Activated naive CD8-positive, alpha-beta T cell treated with anti-CD3 and anti-CD28 coated beads, Interleukin-2, amount 10 ng/mL, durations not matched to agents 7 days and 5 days (primary cell): ENCODE measurements at regions not wholly inside any gene's neighbourhood (a gene's known extent, or its start where the extent isn't known, plus 50 kb on each side); places are given as distances from the start of the nearest gene placed in this dataset.
"Not testable (repeated sequence)": the region's sequence is repeated elsewhere in the genome, so short reads cannot be mapped to it uniquely, and the experiment has no call there.

Experiments
- ATAC-seq: fragments of 150-1000 bp; cut with Tn5 transposase; one replicate; pipeline ENCODE4 v1.10.0; 2021; ENCODE audit warnings: low read depth, moderate library complexity
- POLR2A ChIA-PET: fragments of 350-600 bp; sonication (Branson Sonifier 250); formaldehyde crosslinking; loops from one replicate; lab custom pipeline; 2021; ENCODE audit warnings: antibody characterized with exemption; lab: Charles Lee
- DNase-seq: peaks from one replicate; pipeline ENCODE4 v3.0.0; 2021
- H3K27ac Mint-ChIP-seq: one replicate; pipeline ENCODE4 v1.8.0; 2022; ENCODE audit warnings: mild to moderate bottlenecking, mixed read lengths
- H3K27me3 Mint-ChIP-seq: one replicate; pipeline ENCODE4 v1.8.0; 2022; ENCODE audit warnings: mild to moderate bottlenecking, moderate library complexity, mixed read lengths
- H3K36me3 Mint-ChIP-seq: one replicate; pipeline ENCODE4 v1.8.0; 2021; ENCODE audit warnings: mild to moderate bottlenecking, mixed read lengths
- H3K4me1 Mint-ChIP-seq: one replicate; pipeline ENCODE4 v1.8.0; 2021; ENCODE audit warnings: mixed read lengths
- H3K4me3 Mint-ChIP-seq: one replicate; pipeline ENCODE4 v1.8.0; 2022; ENCODE audit warnings: mild to moderate bottlenecking, moderate library complexity, mixed read lengths
- H3K9me3 Mint-ChIP-seq: one replicate; pipeline ENCODE4 v1.8.0; 2021; ENCODE audit warnings: mixed read lengths

GRCh38 chrY:20891440-20892160 lies 135.7 kb downstream of the RPS4Y2 start:
- Mint-ChIP-seq H3K27ac (no peak overlapping the region), H3K9me3 (peaks cover 1% of the 10 kb centered on the region)
- no peak for ATAC-seq

GRCh38 chrY:20925350-20926091 lies 169.6 kb downstream of the RPS4Y2 start:
- ATAC-seq, H3K27me3 Mint-ChIP-seq, POLR2A ChIA-PET, H3K4me1 Mint-ChIP-seq: not testable (repeated sequence)
- Mint-ChIP-seq H3K36me3 (peaks cover 18% of the 10 kb centered on the region), H3K9me3 (peaks cover 12% of the 10 kb centered on the region), H3K4me3 (peak overlapping the region; percentile 63), H3K27ac (peak overlapping the region; percentile 78)
- DNase-seq: peak; percentile 41

More at GRCh38 chrY:20891440-20892160, 135.7 kb downstream of the RPS4Y2 start:
- DNase-seq: no peak
- Mint-ChIP-seq H3K4me1 (peaks cover 4% of the 10 kb centered on the region), H3K27me3 (no peaks in the 10 kb centered on the region), H3K36me3 (peaks cover 2% of the 10 kb centered on the region), H3K4me3 (no peak overlapping the region)
- POLR2A ChIA-PET: no interaction called here

GRCh38 chrY:20929691-20930342 lies 173.9 kb downstream of the RPS4Y2 start:
- Mint-ChIP-seq H3K4me3 (no peak overlapping the region), H3K27me3 (no peaks in the 10 kb centered on the region), H3K36me3 (peaks cover 4% of the 10 kb centered on the region), H3K9me3 (peaks cover 3% of the 10 kb centered on the region), H3K27ac (no peak overlapping the region), H3K4me1 (peaks cover 6% of the 10 kb centered on the region)
- ATAC-seq (no peak), DNase-seq (no peak)
- POLR2A ChIA-PET: no interaction called here

- H3K4me1 Mint-ChIP-seq, ATAC-seq, H3K9me3 Mint-ChIP-seq, H3K4me3 Mint-ChIP-seq, POLR2A ChIA-PET, DNase-seq, H3K27me3 Mint-ChIP-seq, H3K27ac Mint-ChIP-seq, H3K36me3 Mint-ChIP-seq: not testable (repeated sequence)
Measured at GRCh38 chrY:20936709-20937251, 180.9 kb downstream of the RPS4Y2 start.

- POLR2A ChIA-PET: no interaction called here
- DNase-seq: no peak
- Mint-ChIP-seq H3K27me3 (no peaks in the 10 kb centered on the region), H3K9me3 (peaks cover 4% of the 10 kb centered on the region), H3K27ac (peak overlapping the region; percentile 58), H3K4me1 (peaks cover 12% of the 10 kb centered on the region), H3K36me3 (peaks cover 4% of the 10 kb centered on the region), H3K4me3 (peak overlapping the region; percentile 57)
- ATAC-seq: no peak
Measured at GRCh38 chrY:20961512-20961911, 205.6 kb downstream of the RPS4Y2 start.

- H3K4me3 Mint-ChIP-seq: no peak overlapping the region
- no peaks in the 10 kb centered on the region for H3K27me3 Mint-ChIP-seq
- no peak for ATAC-seq
- no peak overlapping the region for H3K27ac Mint-ChIP-seq
- peaks cover 4% of the 10 kb centered on the region for H3K36me3 Mint-ChIP-seq
- peaks cover 2% of the 10 kb centered on the region for H3K4me1 Mint-ChIP-seq
- no peak for DNase-seq
- POLR2A ChIA-PET: interaction anchor here (1.1 kb wide), 1 partner anchor 123 kb away, joined by 3 read pairs; no protein-coding TSS in a partner anchor
- peaks cover 2% of the 10 kb centered on the region for H3K9me3 Mint-ChIP-seq
Measured at GRCh38 chrY:20967828-20968227, 211.9 kb downstream of the RPS4Y2 start.

GRCh38 chrY:20968237-20968636 lies 212.3 kb downstream of the RPS4Y2 start:
- Mint-ChIP-seq H3K36me3 (peaks cover 4% of the 10 kb centered on the region), H3K27me3 (no peaks in the 10 kb centered on the region), H3K4me1 (peaks cover 2% of the 10 kb centered on the region), H3K27ac (no peak overlapping the region), H3K4me3 (no peak overlapping the region), H3K9me3 (peaks cover 2% of the 10 kb centered on the region)
- peak; percentile 42 for ATAC-seq
- no peak for DNase-seq
- POLR2A ChIA-PET: interaction anchor here (1.1 kb wide), 1 partner anchor 122 kb away, joined by 3 read pairs; no protein-coding TSS in a partner anchor

- H3K27me3 Mint-ChIP-seq: no peaks in the 10 kb centered on the region
- ATAC-seq: no peak
- H3K4me1 Mint-ChIP-seq: no peaks in the 10 kb centered on the region
- no peak overlapping the region for H3K4me3 Mint-ChIP-seq
- H3K9me3 Mint-ChIP-seq: no peaks in the 10 kb centered on the region
- POLR2A ChIA-PET: no interaction called here
- no peaks in the 10 kb centered on the region for H3K36me3 Mint-ChIP-seq
- H3K27ac Mint-ChIP-seq: no peak overlapping the region
- no peak for DNase-seq
Measured at GRCh38 chrY:20971371-20971770, 215.5 kb downstream of the RPS4Y2 start.

GRCh38 chrY:20986037-20986436 lies 230.1 kb downstream of the RPS4Y2 start:
- no peak overlapping the region for H3K4me3 Mint-ChIP-seq
- POLR2A ChIA-PET: no interaction called here
- no peaks in the 10 kb centered on the region for H3K36me3 Mint-ChIP-seq
- peak; percentile 46 for ATAC-seq
- no peak overlapping the region for H3K27ac Mint-ChIP-seq
- no peaks in the 10 kb centered on the region for H3K27me3 Mint-ChIP-seq
- no peak for DNase-seq
- H3K9me3 Mint-ChIP-seq: no peaks in the 10 kb centered on the region
- H3K4me1 Mint-ChIP-seq: peaks cover 9% of the 10 kb centered on the region

GRCh38 chrY:20990123-20990522 lies 234.2 kb downstream of the RPS4Y2 start:
- Mint-ChIP-seq H3K9me3 (no peaks in the 10 kb centered on the region), H3K27me3 (no peaks in the 10 kb centered on the region), H3K4me1 (peaks cover 15% of the 10 kb centered on the region), H3K27ac (peak overlapping the region; percentile 83), H3K4me3 (peak overlapping the region; percentile 78), H3K36me3 (no peaks in the 10 kb centered on the region)
- ATAC-seq (no peak), DNase-seq (no peak)
- POLR2A ChIA-PET: no interaction called here

GRCh38 chrY:20990869-20991548 lies 235.1 kb downstream of the RPS4Y2 start:
- Mint-ChIP-seq H3K4me3 (peak overlapping the region; percentile 78), H3K36me3 (no peaks in the 10 kb centered on the region), H3K4me1 (peaks cover 15% of the 10 kb centered on the region), H3K27me3 (no peaks in the 10 kb centered on the region), H3K9me3 (no peaks in the 10 kb centered on the region), H3K27ac (peak overlapping the region; percentile 83)
- ATAC-seq (peak; percentile 94), DNase-seq (no peak)
- POLR2A ChIA-PET: interaction anchor here (1.2 kb wide), 1 partner anchor 101 kb away, joined by 3 read pairs; no protein-coding TSS in a partner anchor

GRCh38 chrY:20997355-20997754 lies 241.4 kb downstream of the RPS4Y2 start:
- H3K4me3 Mint-ChIP-seq: no peak overlapping the region
- no peaks in the 10 kb centered on the region for H3K9me3 Mint-ChIP-seq
- H3K36me3 Mint-ChIP-seq: no peaks in the 10 kb centered on the region
- DNase-seq (no peak), ATAC-seq (no peak)
- H3K27me3 Mint-ChIP-seq: no peaks in the 10 kb centered on the region
- POLR2A ChIA-PET: no interaction called here
- peaks cover 10% of the 10 kb centered on the region for H3K4me1 Mint-ChIP-seq
- no peak overlapping the region for H3K27ac Mint-ChIP-seq

- POLR2A ChIA-PET: no interaction called here
- no peaks in the 10 kb centered on the region for H3K36me3 Mint-ChIP-seq
- DNase-seq (no peak), ATAC-seq (peak; percentile 84)
- peaks cover 10% of the 10 kb centered on the region for H3K4me1 Mint-ChIP-seq
- H3K9me3 Mint-ChIP-seq: no peaks in the 10 kb centered on the region
- H3K4me3 Mint-ChIP-seq: no peak overlapping the region
- peak overlapping the region; percentile 25 for H3K27ac Mint-ChIP-seq
- no peaks in the 10 kb centered on the region for H3K27me3 Mint-ChIP-seq
Measured at GRCh38 chrY:20998016-20998415, 242.1 kb downstream of the RPS4Y2 start.
